GM18499 (cell line): ENCODE measurements at regions not wholly inside any gene's neighbourhood (a gene's known extent, or its start where the extent isn't known, plus 50 kb on each side); places are given as distances from the start of the nearest gene placed in this dataset.
"Not testable (repeated sequence)": the region's sequence is repeated elsewhere in the genome, so short reads cannot be mapped to it uniquely, and the experiment has no call there.

Experiments
- ATAC-seq: cut with Tn5 transposase; IDR thresholded peaks from one replicate; pipeline ENCODE4 v1.9.1; 2021; ENCODE audit warnings: moderate number of reproducible peaks; ENCODE audit not compliant: insufficient read depth, unreplicated experiment

DNA sequence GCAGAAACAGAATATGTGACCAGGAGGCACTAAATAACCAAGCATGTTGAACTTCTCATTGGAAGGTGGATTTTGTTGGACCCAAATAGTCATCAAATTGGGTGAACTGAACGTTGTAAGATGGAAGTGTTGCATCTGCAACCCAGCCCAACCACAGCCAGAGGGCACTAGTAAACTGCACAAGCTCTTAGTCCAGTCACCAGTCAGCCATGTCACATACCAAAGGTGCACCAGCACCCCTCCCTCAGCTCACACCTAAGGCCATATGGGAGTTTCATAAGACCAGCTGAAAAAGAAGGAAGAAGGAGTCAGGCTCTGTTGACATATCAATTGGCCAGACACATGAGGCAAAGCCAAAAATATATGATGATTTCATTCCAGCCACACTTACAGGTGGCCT, 481.7 kb upstream of the NR5A2 start:
- no peak for ATAC-seq

DNA sequence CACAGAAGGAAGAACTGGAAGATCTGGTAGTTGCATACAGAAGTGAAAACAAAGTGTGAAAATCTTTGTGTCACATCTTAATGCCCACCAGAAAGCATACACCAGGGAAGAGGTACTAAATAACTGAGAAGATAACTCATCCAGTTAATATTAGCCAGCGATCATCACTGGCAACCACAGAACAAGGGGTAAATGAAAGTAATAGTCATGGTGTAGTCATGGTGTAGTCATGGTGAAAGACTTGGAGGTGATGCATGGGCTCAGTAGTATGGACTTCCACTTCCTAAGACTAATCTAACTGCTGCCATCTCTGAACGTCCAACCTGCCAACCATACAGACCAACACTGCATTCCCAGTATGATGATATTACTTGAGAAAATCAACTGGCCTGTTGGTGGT, 481.2 kb upstream of the NR5A2 start:
- ATAC-seq = no peak

DNA sequence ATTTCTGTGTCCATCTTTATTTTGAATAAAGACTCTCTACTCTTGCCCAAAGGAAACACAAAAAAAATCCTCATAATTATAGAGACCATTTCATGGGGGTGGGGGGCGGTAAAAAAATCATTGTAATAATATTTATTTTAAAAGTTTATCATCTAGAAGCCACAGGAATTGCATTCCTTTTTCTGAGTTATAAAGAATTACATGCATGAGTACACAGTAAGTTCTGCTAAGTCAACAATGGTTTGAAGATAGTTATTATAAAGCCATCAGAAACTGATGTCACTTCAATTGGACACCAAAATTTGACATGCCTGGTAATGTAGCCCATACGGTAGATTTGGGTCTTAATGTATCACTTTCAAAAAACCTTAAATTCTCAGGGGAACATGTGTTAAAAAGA, 478.1 kb upstream of the NR5A2 start:
- no peak for ATAC-seq

- no peak for ATAC-seq
Measured at GRCh38 chr1:199550199-199551065, 477.1 kb upstream of the NR5A2 start.

GRCh38 chr1:199551967-199552565, 475.4 kb upstream of the NR5A2 start:
- ATAC-seq = no peak

GRCh38 chr1:199553104-199553503, 474.4 kb upstream of the NR5A2 start:
- no peak for ATAC-seq

DNA sequence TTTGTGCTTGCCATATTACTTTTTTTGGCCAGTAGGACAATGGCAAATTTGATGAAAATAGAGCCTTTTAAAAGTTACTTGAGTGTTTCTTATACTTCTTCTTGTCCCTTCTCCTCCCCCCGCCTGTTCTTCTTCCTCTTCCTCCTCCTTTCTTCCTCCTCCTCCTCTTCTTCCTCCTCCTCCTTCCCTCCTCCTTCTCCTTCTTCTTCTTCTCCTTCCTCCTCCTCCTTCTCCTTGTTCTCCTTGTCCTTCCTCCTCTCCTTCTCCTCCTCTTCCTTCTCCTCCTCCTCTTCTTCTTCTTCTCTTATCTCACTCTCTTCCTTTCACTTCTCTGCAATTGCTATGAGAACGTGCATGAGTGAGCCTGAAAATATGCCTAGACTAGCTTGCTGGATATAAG, 466.2 kb upstream of the NR5A2 start:
- no peak for ATAC-seq

GRCh38 chr1:199573047-199573446, 454.5 kb upstream of the NR5A2 start:
- ATAC-seq = no peak

GRCh38 chr1:199574950-199575349, 452.6 kb upstream of the NR5A2 start:
- ATAC-seq = no peak

GRCh38 chr1:199580300-199580699, 447.2 kb upstream of the NR5A2 start:
- no peak for ATAC-seq

DNA sequence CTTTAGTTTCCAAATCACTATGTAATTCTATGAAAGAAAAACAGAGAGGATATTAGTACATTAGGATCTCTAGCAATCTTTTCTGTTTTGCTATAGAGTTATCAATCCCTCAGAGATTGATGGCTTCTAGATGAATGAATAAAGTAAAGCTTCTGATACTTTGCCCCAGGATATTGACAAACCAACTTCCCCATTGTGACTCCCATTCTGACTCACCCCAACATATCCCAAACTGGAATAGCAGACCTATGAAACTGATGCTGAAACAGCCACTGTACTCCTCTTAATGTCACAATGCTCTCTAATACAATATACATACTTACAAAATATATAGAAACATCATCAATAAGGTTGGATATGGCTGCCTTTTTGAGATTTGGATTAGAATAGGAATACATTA, 442.1 kb upstream of the NR5A2 start:
- ATAC-seq = no peak

- peak; percentile 79 for ATAC-seq
Measured at GRCh38 chr1:199590708-199591107, 436.8 kb upstream of the NR5A2 start.

DNA sequence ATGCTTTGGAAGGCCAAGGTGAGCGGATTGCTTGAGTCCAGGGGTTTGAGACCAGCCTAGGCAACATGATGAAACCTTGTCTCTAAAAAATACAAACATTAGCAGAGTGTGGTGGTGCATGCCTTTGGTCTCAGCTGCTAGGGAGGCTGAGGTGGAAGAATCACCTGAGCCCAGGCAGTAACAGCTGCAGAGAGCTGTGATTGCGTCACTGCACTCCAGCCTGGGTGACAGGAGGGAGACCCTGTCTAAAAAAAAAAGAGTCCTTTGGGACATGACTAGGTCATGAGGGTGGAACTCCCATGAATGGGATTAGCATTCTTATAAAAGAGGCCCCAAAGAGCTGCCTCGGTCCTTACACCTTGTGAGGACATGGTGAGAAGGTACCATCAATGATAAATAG, 436.0 kb upstream of the NR5A2 start:
- ATAC-seq = no peak

GRCh38 chr1:199593475-199593874, 434.0 kb upstream of the NR5A2 start:
- ATAC-seq = no peak

DNA sequence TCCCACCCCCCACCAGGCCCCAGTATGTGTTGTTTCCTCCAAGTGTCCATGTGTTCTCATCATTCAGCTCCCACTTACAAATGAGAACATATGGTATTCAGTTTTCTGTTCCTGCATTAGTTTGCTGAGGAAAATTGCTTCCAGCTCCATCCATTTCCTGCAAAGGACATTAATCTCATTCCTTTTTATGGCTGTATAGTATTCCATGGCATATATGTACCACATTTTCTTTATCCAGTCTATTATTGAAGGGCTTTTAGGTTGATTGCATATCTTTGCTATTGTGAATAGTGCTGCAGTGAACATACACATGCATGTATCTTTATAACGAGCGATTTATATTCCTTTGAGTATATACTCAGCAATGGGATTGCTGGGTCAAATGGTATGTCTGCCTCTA, 431.1 kb upstream of the NR5A2 start:
- ATAC-seq = not testable (repeated sequence)

- ATAC-seq = no peak
Measured at GRCh38 chr1:199597152-199597551, 430.4 kb upstream of the NR5A2 start.

- no peak for ATAC-seq
Measured at GRCh38 chr1:199608414-199608813, 419.1 kb upstream of the NR5A2 start.

DNA sequence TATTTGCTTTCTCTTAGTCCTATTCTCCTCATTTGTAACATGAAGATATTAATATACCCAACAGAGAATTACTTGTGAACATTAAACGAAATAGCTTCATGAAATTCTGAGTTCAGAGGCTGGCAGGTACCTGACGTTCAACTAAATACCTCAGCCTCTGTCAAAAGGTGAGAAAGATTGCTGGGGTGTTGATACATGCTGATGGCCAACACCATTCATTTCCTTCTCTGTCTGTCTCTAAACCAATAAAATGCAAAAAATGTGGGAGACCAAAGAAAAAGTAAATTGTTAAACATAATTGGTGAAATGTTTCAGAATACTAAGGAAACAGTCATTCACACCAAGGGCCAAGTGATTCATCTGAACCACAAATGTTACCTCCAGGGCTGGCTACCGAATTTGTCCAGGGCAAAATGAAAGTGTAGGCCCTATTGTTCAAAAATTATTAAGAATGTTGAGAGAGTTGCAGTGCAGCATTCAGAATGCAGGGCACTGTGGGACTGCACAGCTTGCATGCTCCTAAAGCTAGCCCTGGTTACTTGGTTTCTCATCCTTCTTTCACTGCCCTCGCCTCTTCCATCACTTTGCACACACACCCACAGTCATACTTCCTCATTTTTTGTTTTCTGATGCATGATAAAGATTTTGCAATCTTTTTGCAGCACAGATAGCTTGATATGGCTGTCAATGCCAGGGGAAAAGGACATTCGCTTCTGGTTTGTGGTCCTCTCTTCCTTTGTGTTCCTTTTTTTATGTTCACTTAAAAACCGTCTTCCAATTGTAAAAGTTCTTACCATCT, 414.3 kb upstream of the NR5A2 start:
- no peak for ATAC-seq

DNA sequence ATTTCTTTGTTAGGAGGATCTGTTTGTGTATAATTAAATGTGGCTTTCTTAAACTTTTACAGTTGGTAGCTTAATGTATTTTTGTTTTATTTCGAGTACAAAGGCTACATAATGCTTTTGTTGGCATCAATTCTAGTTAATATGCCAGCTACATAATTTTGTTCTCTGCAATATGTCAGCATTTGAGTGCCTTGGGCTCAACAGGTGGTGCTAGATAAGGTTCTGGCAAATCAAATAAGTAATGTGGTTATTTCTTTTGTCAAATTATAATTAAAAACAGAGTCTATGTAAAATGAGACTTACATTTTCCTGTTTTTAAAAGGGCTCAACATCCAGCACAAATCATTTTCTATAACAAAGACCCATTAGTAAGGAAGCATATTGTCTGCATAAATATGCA, 410.6 kb upstream of the NR5A2 start:
- ATAC-seq = no peak

DNA sequence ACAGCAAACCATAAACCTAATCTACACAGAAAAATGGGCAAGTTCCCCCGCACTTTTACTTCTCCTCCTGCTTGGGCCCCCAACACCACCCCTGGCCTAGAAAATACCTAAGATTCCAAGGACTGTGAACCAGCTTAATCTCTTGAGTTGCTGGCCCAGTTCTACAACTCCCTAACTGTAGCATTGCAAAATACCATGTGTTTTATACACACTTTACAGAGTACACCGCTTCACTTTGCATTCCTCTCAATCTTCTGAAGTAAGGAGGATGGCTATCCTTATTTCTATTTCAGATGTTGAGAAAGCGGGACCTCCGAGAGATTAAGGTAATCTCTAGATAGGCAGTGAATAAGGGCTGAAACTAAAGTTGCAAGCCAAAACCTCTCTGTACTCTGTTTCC, 408.3 kb upstream of the NR5A2 start:
- no peak for ATAC-seq

DNA sequence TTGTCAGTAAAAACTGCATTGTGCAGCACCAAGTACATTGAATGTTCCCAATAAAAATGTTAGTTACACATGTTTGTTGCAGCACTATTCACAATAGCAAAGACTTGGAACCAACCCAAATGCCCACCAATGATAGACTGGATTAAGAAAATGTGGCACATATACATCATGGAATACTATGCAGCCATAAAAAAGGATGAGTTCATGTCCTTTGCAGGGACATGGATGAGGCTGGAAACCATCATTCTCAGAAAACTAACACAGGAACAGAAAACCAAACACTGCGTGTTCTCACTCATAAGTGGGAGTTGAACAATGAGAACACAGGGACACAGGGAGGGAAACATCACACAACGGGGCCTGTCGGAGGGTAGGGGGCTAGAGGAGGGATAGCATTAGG, 401.3 kb upstream of the NR5A2 start:
- not testable (repeated sequence) for ATAC-seq
